SU-DHL-6 (cell line): ENCODE measurements at regions not wholly inside any gene's neighbourhood (a gene's known extent, or its start where the extent isn't known, plus 50 kb on each side); places are given as distances from the start of the nearest gene placed in this dataset.

Experiments used
- H2AFZ ChIP-seq: fragments of 200-600 bp; sonication (generic); 2 replicates; pipeline ENCODE4 v1.6.1; 2014; ENCODE audit warnings: low read depth, mild to moderate bottlenecking, moderate library complexity, mixed read lengths, antibody characterized with exemption, low read length; ENCODE audit not compliant: severe bottlenecking
- H3F3A ChIP-seq: fragments of 200-600 bp; shearing (Covaris generic); 2 replicates; pipeline ENCODE4 v1.6.0; 2016; ENCODE audit warnings: antibody characterized with exemption, mild to moderate bottlenecking; ENCODE audit not compliant: insufficient read depth
- H3K27ac ChIP-seq: fragments of 200-600 bp; sonication (generic); 2 replicates; pipeline ENCODE4 v1.5.1; 2016; ENCODE audit warnings: low read depth, mild to moderate bottlenecking, low read length, moderate library complexity, mixed read lengths
- H3K27me3 ChIP-seq: fragments of 200-600 bp; sonication (generic), shearing (Covaris generic); 2 replicates; pipeline ENCODE4 v1.6.0; 2014; ENCODE audit warnings: mild to moderate bottlenecking, low read length
- H3K36me3 ChIP-seq: fragments of 200-600 bp; sonication (generic); 2 replicates; pipeline ENCODE4 v1.6.1; 2014; ENCODE audit warnings: mild to moderate bottlenecking, low read length, mixed read lengths
- H3K4me2 ChIP-seq: fragments of 300-600, 200-600 bp; shearing (Covaris generic), sonication (generic); 2 replicates; pipeline ENCODE4 v1.6.0; 2014; ENCODE audit warnings: low read length, low read depth, mild to moderate bottlenecking; ENCODE audit not compliant: poor library complexity, severe bottlenecking
- H3K4me3 ChIP-seq: fragments of 200-600 bp; sonication (generic); 2 replicates; pipeline ENCODE4 v1.5.1; 2014; ENCODE audit warnings: antibody characterized with exemption, low read length, mild to moderate bottlenecking, mixed read lengths; ENCODE audit not compliant: insufficient read depth, poor library complexity, severe bottlenecking
- H3K79me2 ChIP-seq: fragments of 200-600 bp; sonication (generic); 2 replicates; pipeline ENCODE4 v1.6.1; 2014; ENCODE audit warnings: mild to moderate bottlenecking, low read length, moderate library complexity; ENCODE audit not compliant: insufficient read depth
- H3K9ac ChIP-seq: fragments of 200-600 bp; sonication (generic); 2 replicates; pipeline ENCODE4 v1.7.0; 2014; ENCODE audit warnings: mild to moderate bottlenecking, low read length
- H3K9me2 ChIP-seq: fragments of 200-600 bp; sonication (generic); replicated peaks from 2 replicates; pipeline ENCODE4 v1.6.1; 2014; ENCODE audit warnings: low read length; ENCODE audit not compliant: insufficient read depth
- H3K9me3 ChIP-seq: fragments of 200-600 bp; sonication (generic); 2 replicates; pipeline ENCODE4 v1.6.1; 2014; ENCODE audit warnings: low read length, mixed read lengths; ENCODE audit not compliant: insufficient read depth
- H4K20me1 ChIP-seq: fragments of 200-600 bp; sonication (generic); 2 replicates; pipeline ENCODE4 v1.6.1; 2014; ENCODE audit warnings: low read depth, mild to moderate bottlenecking, antibody characterized with exemption, low read length, moderate library complexity, mixed read lengths
- EZH2phosphoT487 ChIP-seq: fragments of 200-600 bp; sonication (generic), shearing (Covaris generic); conservative IDR thresholded peaks from 2 replicates; pipeline ENCODE4 v1.6.1; 2018; ENCODE audit warnings: mild to moderate bottlenecking, antibody characterized with exemption, low read length, moderate library complexity, mixed read lengths
- TF ChIP-seq, protein P1 (sequence below): fragments of 200-600 bp; sonication (generic); IDR thresholded peaks from one replicate; pipeline ENCODE4 v1.5.1; 2017; ENCODE audit warnings: antibody characterized with exemption, mild to moderate bottlenecking, low read length, moderate library complexity; ENCODE audit not compliant: insufficient read depth, poor library complexity, severe bottlenecking

GRCh38 chr2:155062250-155062921, 363.9 kb downstream of the KCNJ3 start:
- Histone ChIP-seq H3K4me3 (no peak overlapping the region), H3F3A (no peaks in the 10 kb centered on the region), H3K9me2 (no peaks in the 10 kb centered on the region), H2AFZ (no peak overlapping the region), H3K9ac (no peak overlapping the region), H3K79me2 (no peaks in the 10 kb centered on the region), H3K27ac (no peak overlapping the region), H4K20me1 (no peaks in the 10 kb centered on the region), H3K27me3 (no peaks in the 10 kb centered on the region), H3K36me3 (0 out of 2 replicates have a peak, but pooled peaks cover 4% of the 10 kb centered on the region), H3K4me2 (no peak overlapping the region), H3K9me3 (no peaks in the 10 kb centered on the region)
- no peak for TF ChIP-seq EZH2phosphoT487
- TF ChIP-seq, protein P1, sequence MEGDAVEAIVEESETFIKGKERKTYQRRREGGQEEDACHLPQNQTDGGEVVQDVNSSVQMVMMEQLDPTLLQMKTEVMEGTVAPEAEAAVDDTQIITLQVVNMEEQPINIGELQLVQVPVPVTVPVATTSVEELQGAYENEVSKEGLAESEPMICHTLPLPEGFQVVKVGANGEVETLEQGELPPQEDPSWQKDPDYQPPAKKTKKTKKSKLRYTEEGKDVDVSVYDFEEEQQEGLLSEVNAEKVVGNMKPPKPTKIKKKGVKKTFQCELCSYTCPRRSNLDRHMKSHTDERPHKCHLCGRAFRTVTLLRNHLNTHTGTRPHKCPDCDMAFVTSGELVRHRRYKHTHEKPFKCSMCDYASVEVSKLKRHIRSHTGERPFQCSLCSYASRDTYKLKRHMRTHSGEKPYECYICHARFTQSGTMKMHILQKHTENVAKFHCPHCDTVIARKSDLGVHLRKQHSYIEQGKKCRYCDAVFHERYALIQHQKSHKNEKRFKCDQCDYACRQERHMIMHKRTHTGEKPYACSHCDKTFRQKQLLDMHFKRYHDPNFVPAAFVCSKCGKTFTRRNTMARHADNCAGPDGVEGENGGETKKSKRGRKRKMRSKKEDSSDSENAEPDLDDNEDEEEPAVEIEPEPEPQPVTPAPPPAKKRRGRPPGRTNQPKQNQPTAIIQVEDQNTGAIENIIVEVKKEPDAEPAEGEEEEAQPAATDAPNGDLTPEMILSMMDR, result no peak

DNA sequence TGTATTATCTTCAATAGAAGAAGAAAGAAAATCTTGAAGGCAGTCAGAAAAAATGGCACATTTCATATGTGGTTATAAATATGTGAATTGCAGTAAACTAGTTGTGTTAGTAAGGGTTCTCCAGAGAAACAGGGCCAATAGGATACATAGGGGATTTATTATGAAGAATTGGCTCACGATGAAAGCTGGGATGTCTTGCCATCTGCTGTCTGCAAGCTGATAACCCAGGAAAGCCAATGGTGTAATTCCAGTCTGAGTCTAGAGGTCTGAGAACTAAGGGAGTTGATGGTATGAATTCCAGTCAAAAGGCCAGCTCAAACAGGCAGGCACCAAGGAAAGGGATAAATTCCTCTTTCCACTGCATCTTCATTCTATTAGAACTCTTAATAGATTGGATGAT, 362.4 kb downstream of the KCNJ3 start:
- H3K9me2 ChIP-seq, result no peaks in the 10 kb centered on the region
- H3K27me3 ChIP-seq, result no peaks in the 10 kb centered on the region
- TF ChIP-seq EZH2phosphoT487, result no peak
- TF ChIP-seq, protein P1, result no peak
- no peaks in the 10 kb centered on the region for H3F3A ChIP-seq
- no peaks in the 10 kb centered on the region for H3K79me2 ChIP-seq
- H3K9me3 ChIP-seq, result 0 out of 2 replicates have a peak, but pooled peaks cover 5% of the 10 kb centered on the region
- H4K20me1 ChIP-seq, result no peaks in the 10 kb centered on the region
- H2AFZ ChIP-seq, result no peak overlapping the region
- no peak overlapping the region for H3K4me3 ChIP-seq
- no peak overlapping the region for H3K9ac ChIP-seq
- H3K36me3 ChIP-seq, result 0 out of 2 replicates have a peak, but pooled peaks cover 4% of the 10 kb centered on the region
- H3K27ac ChIP-seq, result no peak overlapping the region
- H3K4me2 ChIP-seq, result no peak overlapping the region

DNA sequence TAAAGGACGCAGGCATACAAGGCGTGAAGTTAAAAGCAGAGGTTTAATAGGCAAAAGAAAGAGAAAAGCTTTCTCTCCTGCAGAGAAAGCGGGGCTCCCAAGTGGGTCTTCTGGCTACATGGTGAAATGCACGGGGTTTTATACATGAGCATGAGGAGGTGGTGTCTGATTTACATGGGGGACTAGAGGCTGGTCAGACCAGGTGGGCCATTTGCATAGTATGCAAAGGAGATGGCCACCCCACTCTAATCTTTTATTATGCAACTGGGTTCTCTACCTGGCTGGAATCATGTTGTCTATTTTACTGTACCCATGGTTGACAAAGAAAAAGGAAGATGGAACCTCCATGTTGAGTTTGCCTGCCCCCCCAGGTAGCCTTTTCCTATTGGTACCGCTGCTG, 356.2 kb downstream of the KCNJ3 start:
- TF ChIP-seq, protein P1, result no peak
- TF ChIP-seq EZH2phosphoT487, result no peak
- H3K27me3 ChIP-seq, result no peaks in the 10 kb centered on the region
- H3K9me3 ChIP-seq, result 0 out of 2 replicates have a peak, but pooled peaks cover 5% of the 10 kb centered on the region
- no peak overlapping the region for H3K27ac ChIP-seq
- no peaks in the 10 kb centered on the region for H4K20me1 ChIP-seq
- no peak overlapping the region for H3K4me3 ChIP-seq
- no peak overlapping the region for H3K4me2 ChIP-seq
- no peaks in the 10 kb centered on the region for H3F3A ChIP-seq
- no peaks in the 10 kb centered on the region for H3K9me2 ChIP-seq
- H2AFZ ChIP-seq, result no peak overlapping the region
- no peaks in the 10 kb centered on the region for H3K79me2 ChIP-seq
- peaks cover 3% of the 10 kb centered on the region; the same call in 1 of the 2 replicates for H3K36me3 ChIP-seq
- H3K9ac ChIP-seq, result no peak overlapping the region
